AG09319 (cell line): ENCODE measurements at regions not wholly inside any gene's neighbourhood (a gene's known extent, or its start where the extent isn't known, plus 50 kb on each side); places are given as distances from the start of the nearest gene placed in this dataset.
A peak's percentile ranks its signal among the peaks of the same experiment; 100 is the strongest.

Experiments
- DNase-seq: peaks from one replicate; pipeline ENCODE4 v3.0.0-alpha.2; 2010; ENCODE audit warnings: low read depth; ENCODE audit errors: extremely low read depth
- CTCF ChIP-seq: IDR thresholded peaks from 2 replicates; pipeline ENCODE4 v1.5.1; 2011; ENCODE audit warnings: low read depth, mild to moderate bottlenecking, inconsistent platforms, low read length, moderate library complexity

DNA sequence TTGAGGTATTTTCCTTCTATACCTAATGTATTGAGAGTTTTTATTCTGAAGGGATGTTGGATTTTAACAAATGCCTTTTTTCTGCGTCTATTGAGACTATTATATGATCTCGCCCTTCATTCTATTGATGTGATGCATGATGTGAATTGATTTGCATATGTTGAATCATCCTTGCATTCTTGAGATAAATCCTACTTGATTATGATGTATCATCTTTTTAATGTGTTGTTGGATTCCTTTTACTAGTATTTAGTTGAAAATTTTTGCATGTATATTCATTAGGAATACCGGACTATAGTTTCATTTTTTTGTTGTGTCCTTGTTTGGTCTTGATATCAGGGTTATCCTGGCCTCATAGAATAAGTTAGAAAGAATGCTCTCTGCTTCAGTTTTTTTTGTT, 169.7 kb downstream of the NPR3 start:
- TF ChIP-seq CTCF: no peak
- no peak for DNase-seq

- TF ChIP-seq CTCF: no peak
- no peak for DNase-seq
Observed at GRCh38 chr5:32887390-32887789, 176.3 kb downstream of the NPR3 start.

DNA sequence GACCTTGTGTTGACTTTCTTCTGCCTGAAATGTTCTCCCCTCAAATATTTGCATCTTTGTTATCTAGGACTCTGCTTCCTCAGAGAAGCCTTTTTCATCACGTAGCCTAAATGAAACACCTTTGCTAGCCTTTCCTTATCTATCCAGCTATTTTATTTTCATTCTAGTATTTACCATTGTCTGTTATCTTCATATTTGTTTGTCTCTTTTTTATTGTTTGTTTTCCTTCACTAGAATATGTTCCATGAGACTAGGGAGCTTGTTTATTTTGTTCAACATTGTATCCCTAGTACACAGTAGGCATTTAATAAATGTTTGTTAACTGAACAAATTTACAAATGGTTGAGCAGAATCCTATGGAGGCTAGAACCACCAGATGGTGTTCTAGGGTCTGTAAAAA, 178.0 kb downstream of the NPR3 start:
- no peak for DNase-seq
- no peak for TF ChIP-seq CTCF

DNA sequence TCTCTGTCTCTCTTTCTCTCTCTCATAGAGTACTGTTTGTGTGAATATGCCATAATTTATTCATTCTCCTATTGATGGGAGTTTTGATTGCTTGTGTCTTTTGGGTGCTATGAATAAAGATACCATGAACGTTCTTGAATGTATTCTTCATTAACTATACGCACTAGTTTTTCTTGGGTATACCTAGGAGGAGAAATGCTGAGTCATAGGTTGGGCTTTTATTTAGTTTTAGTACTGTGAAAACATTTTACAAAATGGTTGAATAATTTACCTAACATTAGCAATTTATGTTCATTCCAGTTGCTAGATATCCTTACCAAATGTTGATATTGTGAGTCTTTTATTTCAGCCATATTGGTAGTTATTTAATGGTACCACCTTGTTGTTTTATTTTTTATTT, 192.5 kb downstream of the NPR3 start:
- DNase-seq: no peak

GRCh38 chr5:32908641-32909040, 197.5 kb downstream of the NPR3 start:
- DNase-seq: no peak
- no peak for TF ChIP-seq CTCF

More for the DNA sequence above, 192.5 kb downstream of the NPR3 start:
- TF ChIP-seq CTCF: no peak

- TF ChIP-seq CTCF: no peak
- DNase-seq: peak; percentile 12
Observed at GRCh38 chr5:32909207-32909606, 198.1 kb downstream of the NPR3 start.

DNA sequence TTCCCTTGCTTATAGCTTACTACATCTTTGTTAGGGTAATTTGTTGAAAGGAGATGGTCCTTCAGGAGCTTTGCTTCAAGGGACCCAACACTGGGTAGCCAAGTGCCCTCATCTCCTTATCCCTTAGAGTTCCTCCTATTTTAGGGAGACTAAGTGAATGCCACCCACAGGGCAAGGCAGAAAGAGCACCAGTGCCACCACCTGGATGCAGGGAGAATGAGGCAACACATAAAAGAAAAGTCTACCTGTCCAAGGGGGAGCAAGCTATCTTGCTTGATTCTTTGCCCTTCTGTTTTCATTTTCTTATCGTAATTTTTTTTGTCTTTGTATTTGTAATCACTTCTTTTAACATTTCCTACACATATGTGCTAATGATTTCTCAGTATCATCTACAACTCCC, 205.5 kb downstream of the NPR3 start:
- DNase-seq: peak; percentile 20
- peak; percentile 70 for TF ChIP-seq CTCF
